GM23338 (cell line): ENCODE measurements at regions not wholly inside any gene's neighbourhood (a gene's known extent, or its start where the extent isn't known, plus 50 kb on each side); places are given as distances from the start of the nearest gene placed in this dataset.

Experiments
- ATAC-seq: fragments of 200-7000 bp; cut with Tn5 transposase; 3 replicates; pipeline ENCODE4 v1.9.1; 2020
- DNase-seq: peaks from one replicate; pipeline ENCODE4 v3.0.0-alpha.2; 2015; ENCODE audit warnings: low spot score
- H2AFZ ChIP-seq: fragments of 200-600 bp; sonication (generic); 2 replicates; pipeline ENCODE4 v1.8.0; 2016; ENCODE audit warnings: antibody characterized with exemption, mild to moderate bottlenecking, moderate library complexity
- H3F3A ChIP-seq: fragments of 200-600 bp; sonication (generic); replicated peaks from 2 replicates; pipeline ENCODE4 v1.8.0; 2017; ENCODE audit warnings: antibody characterized with exemption, mixed run types, low read depth
- H3K27ac ChIP-seq: fragments of 200-600 bp; sonication (generic); 2 replicates; pipeline ENCODE4 v1.6.1; 2016; ENCODE audit warnings: low read depth
- H3K27me3 ChIP-seq: fragments of 200-600 bp; sonication (generic); 2 replicates; pipeline ENCODE4 v1.8.0; 2016; ENCODE audit warnings: mild to moderate bottlenecking, mixed run types, moderate library complexity; ENCODE audit not compliant: insufficient read depth
- H3K36me3 ChIP-seq: fragments of 200-600 bp; sonication (generic); 2 replicates; pipeline ENCODE4 v1.8.0; 2016; ENCODE audit warnings: mild to moderate bottlenecking; ENCODE audit not compliant: insufficient read depth
- H3K4me1 ChIP-seq: fragments of 200-600 bp; sonication (generic); 2 replicates; pipeline ENCODE4 v1.8.0; 2016; ENCODE audit warnings: mild to moderate bottlenecking, moderate library complexity; ENCODE audit not compliant: insufficient read depth
- H3K4me2 ChIP-seq: fragments of 200-600 bp; sonication (generic); 2 replicates; pipeline ENCODE4 v1.7.1; 2017; ENCODE audit warnings: mixed run types
- H3K4me3 ChIP-seq: fragments of 200-600 bp; sonication (generic); 2 replicates; pipeline ENCODE4 v1.6.1; 2016; ENCODE audit warnings: mixed run types
- H3K79me2 ChIP-seq: fragments of 200-600 bp; sonication (generic); replicated peaks from 2 replicates; pipeline ENCODE4 v1.8.0; 2017; ENCODE audit warnings: mild to moderate bottlenecking; ENCODE audit not compliant: insufficient read depth
- H3K9me2 ChIP-seq: fragments of 200-600 bp; sonication (generic); 2 replicates; pipeline ENCODE4 v1.8.0; 2017; ENCODE audit not compliant: insufficient read depth
- H4K20me1 ChIP-seq: fragments of 200-600 bp; sonication (generic); replicated peaks from 2 replicates; pipeline ENCODE4 v1.8.0; 2017; ENCODE audit warnings: mild to moderate bottlenecking; ENCODE audit not compliant: insufficient read depth
- H3K27ac Mint-ChIP-seq: 2 replicates; pipeline ENCODE4 v1.8.0; 2020; ENCODE audit warnings: inconsistent platforms, mild to moderate bottlenecking, moderate library complexity, mixed read lengths
- H3K27me3 Mint-ChIP-seq: 3 replicates; pipeline ENCODE4 v1.8.0; 2022; ENCODE audit warnings: low read depth, mild to moderate bottlenecking, moderate library complexity, mixed read lengths, inconsistent platforms; ENCODE audit not compliant: insufficient read depth, poor library complexity
- H3K36me3 Mint-ChIP-seq: 3 replicates; pipeline ENCODE4 v1.8.0; 2021; ENCODE audit warnings: low read depth, mild to moderate bottlenecking, inconsistent platforms, moderate library complexity, mixed read lengths
- H3K4me1 Mint-ChIP-seq: 3 replicates; pipeline ENCODE4 v1.8.0; 2020; ENCODE audit warnings: mild to moderate bottlenecking, inconsistent platforms, mixed read lengths
- H3K4me3 Mint-ChIP-seq: 3 replicates; pipeline ENCODE4 v1.8.0; 2021; ENCODE audit warnings: moderate library complexity, mild to moderate bottlenecking, inconsistent platforms, mixed read lengths
- H3K9me3 Mint-ChIP-seq: 3 replicates; pipeline ENCODE4 v1.8.0; 2020; ENCODE audit warnings: moderate library complexity, mild to moderate bottlenecking, inconsistent platforms, mixed read lengths
- CREB1 ChIP-seq: fragments of 250-450 bp; sonication (Bioruptor Pico); IDR thresholded peaks from 2 replicates; pipeline ENCODE4 v1.5.0; 2020; ENCODE audit warnings: low read depth, mild to moderate bottlenecking, moderate library complexity
- CTCF ChIP-seq, 2 experiments: fragments of 200-600 bp in 1 of 2; sonication (generic) in 1 of 2; conservative IDR thresholded peaks; 2 replicates each; pipeline versions ENCODE4 v1.5.1 to v1.6.1; 2016 to 2017; ENCODE audit warnings: antibody characterized with exemption in 2 of 2, low read depth in 2 of 2, mild to moderate bottlenecking in 2 of 2, moderate library complexity in 1 of 2
- EZH2 ChIP-seq: fragments of 200-600 bp; sonication (generic); IDR thresholded peaks from one replicate; pipeline ENCODE4 v1.8.0; 2017; ENCODE audit warnings: antibody characterized with exemption, mild to moderate bottlenecking, low read depth; ENCODE audit not compliant: unreplicated experiment
- EZH2phosphoT487 ChIP-seq: fragments of 200-600 bp; sonication (generic); IDR thresholded peaks from one replicate; pipeline ENCODE4 v1.8.1; 2018; ENCODE audit warnings: antibody characterized with exemption; ENCODE audit not compliant: unreplicated experiment
- JUNB ChIP-seq: IDR thresholded peaks from one replicate; pipeline ENCODE4 v1.6.1; 2016; ENCODE audit warnings: antibody characterized with exemption; ENCODE audit not compliant: unreplicated experiment
- NANOG ChIP-seq: IDR thresholded peaks from 2 replicates; pipeline ENCODE4 v1.6.1; 2016; ENCODE audit warnings: antibody characterized with exemption, borderline replicate concordance
- ZNF331 ChIP-seq: fragments of 250-450 bp; sonication (Bioruptor Pico); IDR thresholded peaks from 2 replicates; pipeline ENCODE4 v1.5.0; 2020; ENCODE audit warnings: low read depth, mild to moderate bottlenecking, moderate library complexity
- ZNF462 ChIP-seq: fragments of 250-450 bp; sonication (Bioruptor Pico); IDR thresholded peaks from 2 replicates; pipeline ENCODE4 v1.5.0; 2020; ENCODE audit warnings: mild to moderate bottlenecking, moderate library complexity

GRCh38 chr4:166259081-166259480 is 386.0 kb downstream of the TLL1 start (continued):
- TF ChIP-seq CTCF (conservative IDR thresholded peaks at IDR 0.05; ENCODE audit: low read depth in 2 of 2) (no peak), JUNB (no peak), ZNF331 (no peak), NANOG (no peak), EZH2phosphoT487 (no peak), CREB1 (CRISPR knock-in tag) (no peak), ZNF462 (CRISPR knock-in tag) (no peak)

DNA sequence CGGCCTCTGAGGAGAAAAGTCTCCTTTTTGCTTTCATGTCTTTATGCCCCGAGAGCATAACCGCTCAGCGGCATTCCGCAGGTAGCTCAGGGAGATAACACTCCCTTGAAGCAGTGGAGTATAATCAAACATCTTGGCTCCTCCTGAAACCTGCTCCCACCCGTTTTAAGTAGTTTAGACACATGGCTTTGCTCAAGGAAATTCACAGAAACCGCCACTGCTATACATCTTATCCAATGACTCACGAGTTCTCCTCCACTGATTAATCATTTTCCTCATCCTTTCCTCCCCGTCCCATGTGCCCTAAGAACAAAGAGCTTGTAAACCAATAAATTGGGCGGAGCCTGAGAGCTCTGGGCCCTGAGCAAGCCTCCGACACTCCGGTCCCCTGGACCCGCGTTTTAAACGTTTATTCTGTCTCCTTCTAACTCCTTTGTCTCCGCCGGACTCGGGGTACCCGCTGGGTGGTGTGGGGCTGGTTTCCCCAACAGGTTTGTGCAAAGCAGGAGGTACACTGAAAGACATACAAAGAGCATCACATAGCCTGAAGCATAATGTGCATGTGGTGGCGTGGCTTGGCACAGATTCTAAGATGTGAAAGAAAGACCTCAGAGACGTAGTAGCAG is 401.2 kb downstream of the TLL1 start:
- Mint-ChIP-seq H3K9me3 (no peaks in the 10 kb centered on the region), H3K4me3 (no peak overlapping the region), H3K27me3 (no peaks in the 10 kb centered on the region), H3K36me3 (no peaks in the 10 kb centered on the region), H3K27ac (peak overlapping the region; percentile 26; the same call in 1 of the 2 replicates), H3K4me1 (no peaks in the 10 kb centered on the region)
- Histone ChIP-seq H4K20me1 (no peaks in the 10 kb centered on the region), H3K79me2 (no peaks in the 10 kb centered on the region), H3K4me2 (no peak overlapping the region), H3K27me3 (no peaks in the 10 kb centered on the region), H2AFZ (peak overlapping the region; percentile 90), H3K36me3 (no peaks in the 10 kb centered on the region), H3K9me2 (no peaks in the 10 kb centered on the region), H3K27ac (no peak overlapping the region), H3K4me1 (no peaks in the 10 kb centered on the region), H3F3A (no peaks in the 10 kb centered on the region), H3K4me3 (no peak overlapping the region)
- DNase-seq, result no peak
- TF ChIP-seq EZH2 (no peak), CREB1 (CRISPR knock-in tag) (no peak), NANOG (no peak), ZNF331 (no peak)
- ATAC-seq, result no peak
